Fibroblast of the aortic adventitia (primary cell): ENCODE measurements at regions not wholly inside any gene's neighbourhood (a gene's known extent, or its start where the extent isn't known, plus 50 kb on each side); places are given as distances from the start of the nearest gene placed in this dataset.

ENCODE experiments used
- DNase-seq: peaks from one replicate; pipeline ENCODE4 v3.0.0-alpha.2; 2010; ENCODE audit warnings: low read depth
- H3K4me3 ChIP-seq: 2 replicates; pipeline ENCODE4 v1.5.1; 2011; ENCODE audit warnings: low read depth, mild to moderate bottlenecking, control low read depth, low read length, moderate library complexity
- TF ChIP-seq, protein P1 (sequence below): IDR thresholded peaks from 2 replicates; pipeline ENCODE4 v1.5.1; 2011; ENCODE audit warnings: mild to moderate bottlenecking, low read length, control low read depth, inconsistent platforms; ENCODE audit not compliant: insufficient read depth

DNA sequence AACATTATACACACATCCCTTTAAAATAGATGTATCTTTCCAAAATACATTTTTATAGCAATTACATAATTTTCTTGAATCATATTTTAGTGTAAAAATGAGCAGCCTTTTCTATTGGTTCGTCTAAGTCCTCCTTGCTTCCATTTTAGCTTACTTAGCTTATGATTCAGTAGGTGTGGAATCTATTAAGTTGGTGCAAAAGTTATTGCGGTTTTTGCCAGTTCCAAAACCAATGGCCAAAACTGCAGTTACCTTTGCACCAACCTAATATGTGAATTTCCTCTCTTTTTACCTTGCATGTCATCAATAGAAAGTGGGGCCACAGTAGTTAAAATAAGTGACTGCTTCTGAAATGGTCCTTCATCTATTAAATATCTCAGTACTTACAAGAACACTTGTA is 279.0 kb downstream of the OTUD1 start:
- no peak for DNase-seq
- H3K4me3 ChIP-seq, result no peak overlapping the region
- TF ChIP-seq, protein P1, sequence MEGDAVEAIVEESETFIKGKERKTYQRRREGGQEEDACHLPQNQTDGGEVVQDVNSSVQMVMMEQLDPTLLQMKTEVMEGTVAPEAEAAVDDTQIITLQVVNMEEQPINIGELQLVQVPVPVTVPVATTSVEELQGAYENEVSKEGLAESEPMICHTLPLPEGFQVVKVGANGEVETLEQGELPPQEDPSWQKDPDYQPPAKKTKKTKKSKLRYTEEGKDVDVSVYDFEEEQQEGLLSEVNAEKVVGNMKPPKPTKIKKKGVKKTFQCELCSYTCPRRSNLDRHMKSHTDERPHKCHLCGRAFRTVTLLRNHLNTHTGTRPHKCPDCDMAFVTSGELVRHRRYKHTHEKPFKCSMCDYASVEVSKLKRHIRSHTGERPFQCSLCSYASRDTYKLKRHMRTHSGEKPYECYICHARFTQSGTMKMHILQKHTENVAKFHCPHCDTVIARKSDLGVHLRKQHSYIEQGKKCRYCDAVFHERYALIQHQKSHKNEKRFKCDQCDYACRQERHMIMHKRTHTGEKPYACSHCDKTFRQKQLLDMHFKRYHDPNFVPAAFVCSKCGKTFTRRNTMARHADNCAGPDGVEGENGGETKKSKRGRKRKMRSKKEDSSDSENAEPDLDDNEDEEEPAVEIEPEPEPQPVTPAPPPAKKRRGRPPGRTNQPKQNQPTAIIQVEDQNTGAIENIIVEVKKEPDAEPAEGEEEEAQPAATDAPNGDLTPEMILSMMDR, result no peak

DNA sequence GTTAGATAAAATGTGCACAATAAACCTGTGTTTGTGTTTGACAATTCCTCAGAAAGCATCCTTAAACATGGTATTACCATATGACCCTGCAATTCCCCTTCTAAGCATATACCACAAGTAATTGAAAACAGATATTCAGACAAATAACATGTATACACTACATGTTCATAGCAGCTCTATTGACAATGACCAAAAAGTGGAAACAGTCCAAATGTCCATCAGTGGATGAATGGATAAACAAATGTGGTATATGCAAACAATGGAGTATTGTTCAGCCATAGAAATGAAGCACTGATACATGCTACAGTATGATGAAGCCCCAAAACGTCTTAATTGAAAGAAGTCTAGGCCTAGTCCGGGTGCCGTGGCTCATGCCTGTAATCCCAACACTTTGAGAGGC is 280.1 kb downstream of the OTUD1 start:
- TF ChIP-seq, protein P1, result no peak
- no peak overlapping the region for H3K4me3 ChIP-seq

DNA sequence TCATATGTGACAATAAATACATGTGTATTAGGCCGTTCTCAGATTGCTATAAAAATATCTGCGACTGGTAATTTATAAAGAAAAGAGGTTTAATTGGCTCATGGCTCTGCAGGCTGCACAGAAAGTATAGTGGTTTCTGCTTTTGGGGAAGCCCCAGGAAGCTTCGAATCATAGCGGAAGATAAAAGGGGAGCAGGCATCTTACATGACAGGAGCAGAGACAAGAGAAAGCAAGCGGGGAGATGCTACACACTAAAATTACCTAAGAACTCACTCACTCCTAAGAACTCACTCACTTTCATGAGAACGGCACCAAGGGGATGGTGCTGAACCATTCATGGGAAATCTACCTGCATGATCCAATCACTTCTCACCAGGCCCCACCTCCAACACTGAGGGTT is 284.9 kb downstream of the OTUD1 start:
- DNase-seq, result no peak
- TF ChIP-seq, protein P1, result no peak
- H3K4me3 ChIP-seq, result no peak overlapping the region

More for the DNA sequence above, 280.1 kb downstream of the OTUD1 start:
- DNase-seq, result no peak

DNA sequence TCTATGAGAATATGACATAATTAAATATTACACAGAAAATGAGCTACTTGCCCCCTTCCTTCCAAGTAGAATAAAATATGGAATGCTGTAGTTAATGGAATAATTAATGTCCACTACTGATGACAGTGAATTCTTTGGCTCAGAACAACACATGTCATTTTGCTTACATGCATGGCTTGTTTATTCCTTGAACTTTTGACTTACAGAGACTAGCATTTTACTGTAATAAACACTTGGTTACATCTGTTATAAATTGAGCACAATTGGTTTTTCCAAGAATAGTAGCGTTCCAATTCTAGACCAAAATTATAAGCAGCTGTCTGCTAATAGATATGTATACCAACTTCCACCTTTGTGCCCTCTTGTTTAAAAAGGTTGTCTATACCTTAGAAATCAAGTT is 286.7 kb downstream of the OTUD1 start:
- TF ChIP-seq, protein P1, result no peak
- DNase-seq, result no peak
- no peak overlapping the region for H3K4me3 ChIP-seq

DNA sequence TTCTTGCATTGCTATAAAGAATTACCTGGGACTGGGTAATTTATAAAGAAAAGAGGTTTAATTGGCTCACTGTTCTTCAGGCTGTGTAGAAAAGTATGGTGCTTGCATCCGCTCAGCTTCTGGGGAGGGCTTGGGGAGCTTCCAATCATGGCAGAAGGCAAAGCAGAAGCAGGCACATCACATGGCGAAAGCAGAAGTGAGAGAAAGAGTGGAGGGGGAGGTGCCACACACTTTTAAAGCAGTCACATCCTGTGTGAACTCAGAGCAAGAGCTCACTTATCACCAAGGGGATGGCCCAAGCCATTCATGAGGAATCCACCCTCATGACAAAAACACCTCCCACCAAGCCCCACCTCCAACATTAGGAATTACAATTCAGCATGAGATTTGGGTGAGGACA is 303.5 kb downstream of the OTUD1 start:
- H3K4me3 ChIP-seq, result no peak overlapping the region
- TF ChIP-seq, protein P1, result no peak
- DNase-seq, result no peak

DNA sequence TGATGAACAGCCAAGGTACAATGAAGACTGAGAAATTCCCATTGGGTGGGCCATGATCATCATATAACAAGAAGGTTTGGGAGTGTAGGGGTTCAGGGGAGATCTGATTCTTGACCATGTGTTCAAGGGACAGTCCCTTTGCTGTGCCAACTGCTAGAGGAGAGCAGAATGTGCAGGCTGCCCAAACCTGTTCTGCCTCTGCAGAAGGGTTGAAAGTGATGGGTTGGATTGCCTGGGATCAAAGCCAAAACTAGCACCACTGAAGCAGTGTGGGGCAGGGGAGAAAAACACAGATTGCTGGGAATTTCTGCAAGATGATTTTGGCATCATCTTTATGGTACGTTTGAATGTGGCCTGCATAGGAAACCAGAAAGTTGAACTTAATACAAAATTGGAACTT is 303.9 kb downstream of the OTUD1 start:
- no peak overlapping the region for H3K4me3 ChIP-seq
- TF ChIP-seq, protein P1, result no peak
- no peak for DNase-seq

DNA sequence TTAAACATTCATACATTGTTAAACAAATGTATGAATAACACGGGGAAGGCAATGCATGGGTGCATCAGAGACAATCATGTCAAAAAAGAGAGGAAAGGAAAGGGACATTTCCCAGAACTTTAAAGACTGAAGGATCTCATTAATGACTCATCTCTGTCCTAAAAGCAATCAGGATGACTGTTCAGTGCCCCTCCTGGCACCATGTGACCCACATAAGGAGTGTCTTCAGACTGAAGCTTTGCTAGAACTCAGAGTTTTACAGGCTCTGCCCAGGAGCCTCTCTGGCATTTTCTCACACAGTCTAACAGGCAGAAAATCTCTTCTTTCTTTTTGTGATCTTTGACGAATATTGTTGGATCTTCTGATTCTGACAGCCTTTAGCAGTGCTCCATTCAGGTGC is 315.3 kb downstream of the OTUD1 start:
- TF ChIP-seq, protein P1, result no peak
- DNase-seq, result no peak
- H3K4me3 ChIP-seq, result no peak overlapping the region
